CD4-positive, alpha-beta T cell treated with Interleukin-2 at 100 ng/mL for 4 hours (primary cell): ENCODE measurements at regions not wholly inside any gene's neighbourhood (a gene's known extent, or its start where the extent isn't known, plus 50 kb on each side); places are given as distances from the start of the nearest gene placed in this dataset.
"Not testable (repeated sequence)": the region's sequence is repeated elsewhere in the genome, so short reads cannot be mapped to it uniquely, and the experiment has no call there.

Experiments
- DNase-seq: peaks from one replicate; pipeline ENCODE4 v3.0.0-alpha.2; 2020; ENCODE audit warnings: low spot score

DNA sequence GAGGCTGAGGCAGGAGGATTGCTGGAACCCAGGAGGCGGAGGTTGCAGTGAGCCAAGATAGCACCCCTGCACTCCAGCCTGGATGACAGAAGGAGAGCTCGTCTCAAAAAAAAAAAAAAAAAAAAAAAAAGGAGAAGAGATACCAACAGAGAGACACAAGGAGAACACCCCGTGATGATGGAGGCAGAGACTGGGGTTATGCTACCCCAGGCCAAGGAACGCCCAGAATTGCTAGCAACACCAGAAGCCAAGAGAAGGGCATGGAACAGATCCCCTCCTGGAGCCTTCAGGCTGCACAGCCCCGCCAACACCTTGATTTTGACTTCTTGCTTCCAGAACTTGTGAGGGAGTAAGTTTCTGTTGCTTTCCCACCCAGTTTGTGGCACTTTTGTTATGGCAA lies 148.0 kb upstream of the FOXN3 start:
- no peak for DNase-seq

DNA sequence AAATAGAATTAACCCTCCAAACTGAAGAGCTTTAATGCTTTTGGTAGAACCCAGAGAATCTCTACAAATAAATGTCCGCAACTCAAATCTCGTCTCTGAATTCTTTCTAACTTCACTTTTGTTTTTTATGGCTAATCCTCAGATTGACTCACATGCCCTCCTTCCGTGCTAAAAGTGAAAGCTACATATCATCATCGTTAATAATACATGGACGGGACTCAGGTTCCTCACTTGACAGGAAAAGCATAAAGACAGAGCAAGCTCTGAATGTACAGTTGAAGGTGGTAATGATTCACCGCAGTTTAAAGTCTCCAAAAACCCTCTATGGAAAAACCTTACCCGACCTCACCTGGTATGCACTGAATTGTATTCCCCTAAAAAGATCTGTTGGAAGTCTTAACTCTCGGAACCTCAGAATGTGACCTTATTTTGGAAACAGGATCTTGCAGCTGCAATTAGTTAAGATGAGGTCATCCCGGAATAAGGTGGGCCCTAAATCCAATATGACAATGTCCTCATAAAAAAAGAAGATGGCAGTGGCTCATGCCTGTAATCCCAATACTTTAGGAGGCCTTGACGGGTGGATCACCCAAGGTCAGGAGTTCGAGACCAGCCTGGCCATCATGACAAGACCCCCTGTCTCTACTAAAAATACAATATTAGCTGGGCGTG lies 147.4 kb upstream of the FOXN3 start:
- DNase-seq, result no peak

DNA sequence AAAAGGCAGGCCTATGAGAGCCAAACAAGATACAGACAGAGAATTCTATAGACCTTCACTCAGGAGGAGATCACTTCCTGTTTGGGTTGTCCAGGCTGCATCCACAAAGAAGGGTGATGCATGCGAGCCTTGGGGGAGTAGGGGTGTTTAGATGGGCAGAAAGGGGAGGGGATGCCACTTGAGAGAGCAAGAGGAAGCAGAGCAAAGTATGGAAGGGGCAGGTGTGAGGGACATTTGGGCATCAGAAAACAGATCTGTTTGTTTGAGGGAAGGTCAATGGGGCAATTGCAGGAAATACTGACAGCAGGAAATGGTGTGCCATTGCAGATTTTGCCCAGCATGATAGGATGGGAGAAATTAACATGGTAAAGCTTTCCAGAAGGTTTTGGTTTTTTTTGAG lies 146.4 kb upstream of the FOXN3 start:
- no peak for DNase-seq

DNA sequence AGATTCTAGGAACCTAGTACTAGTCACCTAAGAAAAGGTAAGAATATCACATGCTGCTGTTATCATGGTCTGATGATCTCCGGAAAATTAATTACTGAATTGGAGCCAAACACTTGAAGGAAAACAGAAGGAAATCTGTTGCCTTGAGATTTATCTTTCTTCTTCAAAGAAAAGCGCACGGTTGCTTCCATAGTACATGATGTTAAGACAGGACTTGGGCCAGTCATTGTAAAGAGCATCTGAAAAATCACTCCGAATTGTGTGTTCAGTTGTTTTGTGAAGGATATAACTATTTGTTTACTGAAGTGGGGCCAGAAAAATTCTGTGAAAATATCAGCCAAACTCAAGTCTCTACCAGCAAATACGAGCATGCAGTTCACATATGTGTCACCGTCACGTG lies 134.9 kb upstream of the FOXN3 start:
- DNase-seq, result no peak

DNA sequence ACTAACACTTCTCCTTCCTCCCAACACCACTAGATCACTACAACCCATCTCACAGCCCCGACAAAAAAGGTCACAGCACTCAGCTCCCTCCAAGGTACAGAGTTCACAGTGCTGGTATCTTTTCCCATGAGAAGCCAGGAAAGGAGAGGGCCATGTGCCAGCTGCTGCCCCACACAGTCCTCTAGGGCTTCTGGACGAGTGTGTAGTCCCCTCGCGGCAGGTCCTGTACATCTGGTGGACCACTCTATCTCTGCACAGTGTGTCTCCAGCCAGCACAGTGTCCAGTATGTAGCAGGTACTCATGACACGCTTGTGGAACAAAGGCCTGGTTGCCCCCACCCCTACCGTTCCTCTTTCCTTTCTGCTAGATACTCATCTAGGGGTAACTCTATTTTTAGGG lies 134.4 kb upstream of the FOXN3 start:
- no peak for DNase-seq

DNA sequence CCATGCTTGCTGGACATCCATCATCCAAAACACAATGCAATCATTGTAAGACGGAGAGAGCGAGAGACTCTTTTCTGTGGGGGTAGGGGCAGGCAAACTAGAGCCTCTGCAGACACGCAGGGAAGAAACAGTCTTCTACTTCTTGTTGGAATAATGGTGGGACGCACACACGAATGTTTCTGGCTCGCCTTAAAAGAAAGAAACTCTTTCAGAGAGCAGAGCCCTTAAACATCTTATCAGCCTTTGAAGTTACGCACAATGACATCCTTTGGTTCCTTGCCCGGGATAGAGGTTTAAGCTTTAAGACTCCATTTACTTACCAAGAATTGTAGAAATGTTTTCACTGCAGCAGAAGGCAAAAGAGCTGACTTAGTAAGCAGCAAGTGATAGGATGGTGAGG lies 133.8 kb upstream of the FOXN3 start:
- no peak for DNase-seq

DNA sequence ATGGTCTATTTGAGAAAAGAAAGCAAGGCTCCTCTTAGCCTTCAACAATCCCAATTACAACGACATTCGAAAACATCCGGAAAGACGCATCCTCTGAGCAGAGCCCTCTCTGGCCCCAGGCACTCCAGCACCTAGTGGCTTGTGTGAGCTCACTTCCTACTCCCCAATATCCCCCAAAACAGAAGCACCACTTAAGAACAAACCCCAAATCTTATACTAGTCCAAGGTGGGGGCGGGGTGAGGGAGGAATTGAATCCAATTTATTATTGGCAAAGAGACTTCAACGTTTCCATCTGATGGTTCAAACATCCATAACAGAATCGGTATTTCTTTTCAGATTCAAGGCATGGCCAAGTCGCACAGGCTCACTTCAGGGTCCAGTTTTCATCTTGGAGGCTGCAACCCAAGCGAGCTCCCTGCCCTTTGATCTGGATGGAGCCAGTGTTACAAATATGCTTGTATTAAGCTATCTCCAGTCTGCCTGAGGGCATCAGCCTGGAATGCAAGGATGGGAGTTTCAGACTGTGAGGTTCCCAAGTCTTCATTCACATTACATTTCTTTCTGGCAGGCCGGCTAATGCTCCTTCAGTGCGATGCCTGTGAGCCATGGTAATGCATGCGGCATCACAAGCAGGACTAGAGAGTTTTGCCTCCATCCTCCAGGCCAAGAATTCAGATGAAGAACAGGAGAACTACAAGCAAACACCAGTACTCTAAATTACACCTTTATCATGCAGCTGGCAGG lies 132.5 kb upstream of the FOXN3 start:
- no peak for DNase-seq

DNA sequence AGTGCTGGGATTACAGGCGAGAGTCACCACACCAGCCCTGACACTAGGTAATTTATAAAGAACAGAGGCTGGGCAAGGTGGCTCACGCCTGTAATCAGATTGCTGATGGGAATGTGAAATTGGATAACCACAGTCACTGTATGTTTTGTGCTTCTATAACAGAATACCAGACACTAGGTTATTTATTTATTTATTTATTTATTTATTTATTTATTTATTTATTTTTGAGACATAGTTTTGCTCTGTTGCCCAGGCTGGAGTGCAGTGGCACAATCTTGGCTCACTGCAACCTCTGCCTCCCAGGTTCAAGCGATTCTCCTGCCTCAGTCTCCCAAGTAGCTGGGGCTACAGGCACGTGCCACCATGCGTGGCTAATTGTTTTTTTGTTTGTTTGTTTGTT lies 130.0 kb upstream of the FOXN3 start:
- DNase-seq, result not testable (repeated sequence)

DNA sequence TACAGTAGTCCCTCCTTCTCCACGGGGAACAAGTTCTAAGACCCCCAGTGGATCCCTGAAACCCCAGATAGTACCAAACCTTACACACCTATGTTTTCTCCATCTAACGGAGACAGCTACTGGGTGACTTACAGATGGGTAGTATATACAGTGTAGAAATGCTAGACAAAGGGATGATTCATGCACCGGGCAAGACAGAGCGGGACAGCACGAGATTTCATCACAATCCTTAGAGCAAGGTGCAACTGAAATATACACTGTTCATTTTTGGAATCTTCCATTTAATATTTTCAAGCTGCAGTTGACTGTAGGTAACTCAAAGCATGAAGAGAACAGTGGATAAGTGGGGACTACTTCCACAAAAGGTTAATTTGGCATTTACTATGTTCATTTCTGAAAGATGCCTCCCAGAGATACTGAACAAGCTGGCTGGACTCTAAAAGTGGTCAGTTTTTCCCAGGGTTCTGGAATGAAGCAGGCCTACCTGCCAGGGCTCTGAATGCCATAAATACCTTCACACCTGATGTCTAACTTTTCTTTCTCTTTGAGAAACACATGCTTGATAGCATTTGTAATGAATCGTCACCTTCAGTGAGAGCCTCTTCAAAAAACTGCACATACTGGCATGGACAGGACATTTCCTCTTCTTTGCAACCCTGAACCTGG lies 127.7 kb upstream of the FOXN3 start:
- DNase-seq, result no peak

DNA sequence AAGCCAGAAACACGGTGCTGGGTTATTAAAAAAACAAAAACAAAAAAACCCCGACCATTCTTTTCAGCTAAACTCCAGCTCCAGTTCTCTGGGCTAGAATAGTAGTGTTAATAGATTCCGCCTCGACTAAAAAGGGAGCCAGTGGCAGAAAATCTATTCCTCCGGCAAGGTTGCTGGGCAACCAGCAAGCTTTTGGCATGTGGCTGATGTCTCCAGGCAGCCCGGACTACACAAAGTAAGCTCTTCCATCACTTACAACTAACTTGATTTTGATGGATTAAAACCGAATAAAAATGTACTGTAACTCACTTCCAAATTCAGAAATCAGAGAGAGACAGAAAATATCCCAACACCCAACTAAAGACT lies 126.4 kb upstream of the FOXN3 start:
- no peak for DNase-seq

DNA sequence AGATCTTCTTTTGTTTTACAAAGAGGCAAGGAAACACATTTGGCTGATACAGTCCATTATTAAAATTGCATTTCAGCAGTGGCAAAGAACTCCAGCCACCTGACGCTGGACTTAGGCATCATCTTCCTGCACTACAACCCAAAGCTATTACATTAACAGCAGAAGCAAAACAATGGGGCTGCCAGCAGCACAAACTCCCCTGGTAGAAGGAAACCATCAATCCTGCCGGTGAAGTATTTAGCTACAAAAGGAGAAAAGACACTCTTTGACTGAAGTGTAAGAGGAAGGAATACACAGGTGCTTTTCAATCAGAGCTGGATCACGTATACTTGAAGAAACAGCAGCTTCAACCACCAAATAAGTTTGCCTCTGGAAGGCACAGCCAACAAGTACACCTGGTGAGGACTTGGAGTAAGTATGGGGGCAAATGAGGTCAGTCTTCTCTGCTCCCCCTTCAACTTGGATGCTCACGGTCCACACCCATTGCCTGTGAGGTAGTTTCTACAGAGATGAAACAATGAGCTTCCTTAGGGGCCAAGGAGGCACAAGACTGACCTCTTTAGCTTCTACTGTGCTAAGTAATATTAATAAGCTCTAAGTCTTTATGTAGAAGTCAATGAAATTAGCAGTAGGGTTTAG lies 125.9 kb upstream of the FOXN3 start:
- no peak for DNase-seq

DNA sequence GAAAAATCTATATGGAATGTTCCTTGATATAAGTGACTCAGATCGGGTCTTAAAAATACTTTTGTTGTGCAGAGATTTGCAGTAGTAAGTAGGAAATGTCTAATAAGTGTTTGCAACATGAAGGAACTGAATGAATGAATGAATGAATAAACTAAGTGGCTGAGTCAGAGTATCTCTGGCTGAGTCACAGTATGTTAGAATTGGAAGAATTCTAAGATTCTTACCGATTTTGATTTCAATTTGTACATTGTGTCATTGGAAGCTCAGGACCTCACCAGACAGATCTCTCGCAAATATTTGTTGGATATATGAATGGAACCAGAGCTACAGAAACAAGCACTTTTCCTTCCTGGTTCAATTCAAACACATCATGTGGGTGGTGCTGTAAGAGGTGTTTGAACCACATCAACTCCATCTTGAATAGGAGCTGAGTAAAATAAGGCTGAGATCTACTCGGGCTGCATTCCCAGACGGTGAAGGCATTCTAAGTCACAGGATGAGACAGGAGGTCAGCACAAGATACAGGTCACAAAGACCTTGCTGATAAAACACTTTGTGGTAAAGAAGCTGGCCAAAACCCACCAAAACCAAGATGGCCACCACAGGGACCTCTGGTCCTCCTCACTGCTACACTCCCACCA lies 123.9 kb upstream of the FOXN3 start:
- no peak for DNase-seq

DNA sequence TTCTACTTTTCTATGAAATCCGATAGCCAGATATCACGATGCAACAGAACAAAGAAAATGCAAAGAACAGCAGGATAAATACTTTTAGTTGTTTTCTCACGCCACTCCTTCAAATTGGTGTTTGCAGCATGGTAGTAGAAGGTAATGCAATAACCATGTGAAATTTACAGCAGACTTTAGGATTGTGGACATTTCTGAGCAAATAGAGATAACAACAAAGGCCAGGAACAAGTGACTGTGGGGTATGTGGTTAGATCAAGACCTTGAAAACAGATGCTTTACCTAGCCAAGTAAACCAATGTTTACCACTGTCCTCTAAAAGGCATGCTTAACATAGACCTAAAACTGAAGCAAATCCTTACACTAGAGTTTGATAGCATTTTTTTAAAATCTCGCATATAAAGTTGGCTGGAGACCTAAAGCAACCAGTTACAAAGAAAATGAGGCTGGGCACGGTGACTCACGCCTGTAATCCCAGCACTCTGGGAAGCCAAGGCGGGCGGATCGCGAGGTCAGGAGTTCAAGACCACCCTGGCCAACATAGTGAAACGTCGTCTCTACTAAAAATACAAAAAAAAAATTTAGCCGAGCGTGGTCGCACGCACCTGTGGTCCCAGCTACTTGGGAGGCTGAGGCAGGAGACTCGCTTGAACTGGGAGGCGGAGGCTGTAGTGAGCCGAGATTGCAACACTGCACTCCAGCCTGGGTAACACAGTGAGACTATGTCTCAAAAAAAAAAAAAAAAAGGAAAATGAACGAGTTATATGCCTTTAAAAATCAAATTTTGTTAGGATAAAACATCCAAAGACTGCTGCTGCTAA lies 123.2 kb upstream of the FOXN3 start:
- DNase-seq, result no peak

DNA sequence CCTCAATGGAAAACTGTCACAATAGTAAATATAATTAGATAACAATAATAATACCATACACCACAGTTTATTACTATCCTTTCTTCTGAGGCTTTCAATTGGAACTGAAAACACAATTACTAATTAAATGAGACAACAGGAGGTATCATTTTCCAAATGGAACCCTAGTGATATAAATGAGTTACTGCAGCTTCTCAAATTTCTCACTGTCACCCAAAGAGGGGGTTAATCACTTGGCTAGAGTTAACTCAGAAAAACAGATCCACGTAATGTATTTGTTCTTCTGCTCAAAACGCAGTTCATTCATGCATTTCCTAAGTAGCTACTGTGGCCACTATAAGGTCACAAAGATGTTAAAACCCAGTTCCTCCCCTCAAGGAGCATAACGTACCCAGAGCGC lies 120.9 kb upstream of the FOXN3 start:
- no peak for DNase-seq

DNA sequence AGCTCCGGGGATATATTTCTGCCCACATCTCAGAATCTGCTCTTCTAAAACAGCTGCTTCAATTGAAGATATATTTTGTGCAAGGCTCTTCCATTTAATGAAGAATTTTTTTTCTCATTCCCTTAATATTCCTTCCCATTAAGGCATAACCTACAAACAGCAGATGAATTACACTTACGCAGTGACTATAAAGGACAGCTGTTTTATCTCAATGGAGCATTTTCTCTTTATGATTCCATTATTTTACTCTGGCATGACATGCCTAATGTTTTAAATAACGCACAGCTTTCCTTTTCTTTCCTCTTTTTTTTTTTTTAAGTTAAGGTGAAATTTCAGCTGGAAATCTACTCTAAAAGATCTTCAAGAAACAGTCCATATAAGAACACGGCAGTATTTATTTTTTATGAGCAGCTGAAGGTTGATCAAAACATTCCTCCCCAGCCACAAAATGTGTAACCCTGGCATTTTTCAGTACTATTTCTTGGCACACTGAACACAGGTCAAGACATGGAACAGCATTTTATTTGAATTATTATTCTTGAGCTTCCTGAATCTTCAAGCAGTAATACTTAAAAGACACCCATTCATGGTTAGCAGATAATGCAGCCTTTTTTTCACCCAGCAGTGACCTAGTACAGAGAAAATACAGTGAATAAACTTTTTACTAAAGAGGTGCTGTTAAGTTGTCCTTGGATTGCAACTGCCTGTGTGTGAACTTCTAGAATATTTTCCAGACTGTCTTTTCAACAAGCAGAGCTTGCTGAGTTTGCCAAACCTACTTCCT lies 118.1 kb upstream of the FOXN3 start:
- no peak for DNase-seq

DNA sequence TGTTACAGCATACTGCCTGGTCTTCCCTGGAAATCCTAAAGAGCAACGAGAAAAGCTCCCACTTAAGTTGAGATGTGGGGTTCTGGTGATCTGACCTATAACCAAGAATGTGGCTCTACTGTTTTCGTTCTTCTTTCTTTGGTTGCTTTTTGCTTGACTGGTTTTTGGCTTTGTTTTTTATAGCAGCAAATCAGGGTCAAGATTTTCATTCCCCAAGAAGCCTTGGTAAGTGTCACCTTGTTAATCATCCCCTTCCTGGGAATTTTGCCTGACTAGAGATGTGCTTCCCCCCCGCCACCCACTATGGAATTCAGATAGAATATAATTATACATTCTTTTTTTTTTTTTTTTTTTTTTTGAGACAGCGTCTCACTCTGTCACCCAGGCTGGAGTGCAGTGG lies 116.7 kb upstream of the FOXN3 start:
- no peak for DNase-seq

DNA sequence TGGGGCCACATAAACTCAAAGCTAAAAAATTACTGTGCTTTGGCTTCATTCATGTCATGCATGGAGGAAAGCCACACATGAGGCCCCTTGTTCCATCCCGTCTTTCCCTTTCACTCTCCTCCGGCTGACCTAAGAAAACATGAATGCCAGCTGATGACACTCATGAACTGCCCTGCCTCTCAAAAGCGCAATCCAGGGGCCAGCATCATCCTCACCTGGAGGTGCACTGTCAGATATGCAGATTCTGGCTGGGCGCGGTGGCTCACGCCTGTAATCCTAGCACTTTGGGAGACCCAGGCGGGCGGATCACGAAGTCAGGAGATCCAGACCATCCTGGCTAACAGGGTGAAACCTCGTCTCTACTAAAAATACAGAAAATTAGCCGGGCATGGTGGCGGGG lies 116.1 kb upstream of the FOXN3 start:
- no peak for DNase-seq

DNA sequence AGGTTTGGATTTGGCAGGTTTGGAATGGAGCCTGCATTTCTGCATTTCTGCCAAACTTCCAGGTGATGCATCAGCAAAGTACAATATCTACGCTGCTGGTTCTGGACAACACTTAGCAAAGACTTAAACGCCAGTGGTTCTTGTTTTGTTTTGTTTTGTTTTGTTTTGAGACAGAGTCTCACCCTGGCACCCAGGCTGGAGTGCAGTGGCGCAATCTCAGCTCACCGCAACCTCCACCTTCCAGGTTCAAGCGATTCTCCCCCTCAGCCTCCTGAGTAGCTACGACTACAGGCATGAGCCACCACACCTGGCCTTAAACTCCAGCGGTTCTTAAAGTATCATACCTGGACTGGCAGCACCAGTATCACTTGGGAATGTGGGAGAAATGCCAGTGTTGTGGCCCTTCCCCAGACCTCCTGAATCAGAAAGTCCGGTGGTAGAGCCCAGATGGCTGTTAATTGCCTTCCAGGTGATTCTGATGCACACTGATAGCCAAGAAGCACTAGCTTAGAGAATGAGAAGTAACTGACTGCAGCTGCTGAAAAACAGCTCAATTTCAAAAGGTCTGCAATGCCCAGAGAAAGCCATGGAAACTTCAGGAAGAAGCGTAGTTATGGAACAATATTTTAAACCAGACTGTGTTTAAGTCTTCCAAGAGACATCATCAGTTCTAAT lies 114.8 kb upstream of the FOXN3 start:
- no peak for DNase-seq

DNA sequence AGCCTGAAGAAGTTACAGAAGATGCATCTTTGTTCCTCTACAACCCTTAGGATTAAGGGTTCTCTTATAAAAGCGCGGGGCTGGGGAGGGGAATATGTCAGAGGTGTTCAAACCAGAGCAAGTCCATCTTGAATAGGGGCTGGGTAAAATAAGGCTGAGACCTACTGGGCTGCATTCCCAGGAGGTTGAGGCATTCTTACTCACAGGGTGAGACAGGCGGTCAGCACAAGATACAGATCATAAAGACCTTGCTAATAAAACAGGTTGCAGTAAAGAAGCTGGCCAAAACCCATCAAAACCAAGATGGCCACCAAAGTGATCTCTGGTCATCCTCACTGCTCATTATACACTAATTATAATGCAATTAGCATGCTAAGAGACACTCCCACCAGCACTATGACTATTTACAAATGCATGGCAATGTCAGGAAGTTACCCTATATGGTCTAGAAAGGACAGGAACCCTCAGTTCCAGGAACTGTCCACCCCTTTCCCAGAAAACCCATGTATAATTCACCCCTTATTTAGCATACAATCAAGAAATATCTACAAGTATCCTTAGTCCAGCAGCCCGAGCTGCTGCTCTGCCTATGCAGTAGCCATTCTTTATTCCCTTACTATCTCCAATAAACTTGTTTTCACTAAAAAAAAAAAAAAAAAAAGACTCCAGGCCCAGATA lies 108.1 kb upstream of the FOXN3 start:
- DNase-seq, result peak; percentile 26

DNA sequence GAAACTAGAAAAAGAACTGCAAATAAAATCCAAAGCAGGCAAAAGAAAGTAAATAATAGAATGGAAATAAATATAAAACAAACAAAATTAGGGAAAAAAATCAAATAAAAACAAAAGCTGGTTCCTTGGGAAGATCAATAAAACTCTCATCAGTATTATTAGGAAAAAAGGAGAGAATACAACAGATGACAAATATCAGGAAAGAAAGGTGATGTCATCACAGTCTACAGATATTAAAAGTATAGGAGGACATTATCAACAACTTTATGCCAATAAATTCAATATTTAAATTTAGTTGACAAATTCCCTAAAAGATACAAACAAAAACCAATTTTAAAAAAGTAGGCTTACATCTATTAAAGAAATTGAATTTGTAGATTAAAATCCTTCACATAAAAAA lies 107.4 kb upstream of the FOXN3 start:
- no peak for DNase-seq
